HG02571 (cell line): ENCODE measurements at regions not wholly inside any gene's neighbourhood (a gene's known extent, or its start where the extent isn't known, plus 50 kb on each side); places are given as distances from the start of the nearest gene placed in this dataset.

ENCODE experiments used
- ATAC-seq: cut with Tn5 transposase; IDR thresholded peaks from one replicate; pipeline ENCODE4 v1.9.1; 2021; ENCODE audit warnings: mild to moderate bottlenecking, moderate library complexity; ENCODE audit not compliant: unreplicated experiment

DNA sequence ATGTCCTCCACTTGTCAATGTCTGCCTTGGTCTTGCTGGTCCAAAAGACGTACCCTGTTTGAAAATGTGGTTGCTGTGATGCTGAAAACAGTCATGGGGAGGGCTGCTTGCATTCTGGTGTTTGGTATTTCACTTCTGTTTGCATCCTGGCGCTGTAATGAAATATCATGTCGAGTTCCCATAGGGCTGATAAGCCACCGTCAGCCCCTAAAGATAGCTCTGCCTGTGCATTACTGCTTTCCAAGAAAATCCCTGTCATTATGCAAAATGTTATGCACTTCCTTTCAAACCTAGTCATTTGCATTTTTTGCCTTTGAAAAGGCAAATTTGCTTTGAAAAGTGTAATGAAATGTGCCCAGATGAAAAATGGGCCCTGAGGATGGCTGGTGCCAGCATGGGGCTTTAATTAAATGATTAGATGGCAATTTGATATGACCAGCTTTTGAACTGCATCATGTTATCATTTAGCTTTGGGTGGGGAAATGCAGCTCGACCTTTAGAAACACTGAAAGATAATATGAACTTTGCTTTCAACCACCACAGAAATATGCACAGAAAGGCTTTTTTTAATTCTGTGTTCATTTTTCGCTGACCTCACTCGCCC, 374.4 kb upstream of the SGCD start:
- no peak for ATAC-seq

DNA sequence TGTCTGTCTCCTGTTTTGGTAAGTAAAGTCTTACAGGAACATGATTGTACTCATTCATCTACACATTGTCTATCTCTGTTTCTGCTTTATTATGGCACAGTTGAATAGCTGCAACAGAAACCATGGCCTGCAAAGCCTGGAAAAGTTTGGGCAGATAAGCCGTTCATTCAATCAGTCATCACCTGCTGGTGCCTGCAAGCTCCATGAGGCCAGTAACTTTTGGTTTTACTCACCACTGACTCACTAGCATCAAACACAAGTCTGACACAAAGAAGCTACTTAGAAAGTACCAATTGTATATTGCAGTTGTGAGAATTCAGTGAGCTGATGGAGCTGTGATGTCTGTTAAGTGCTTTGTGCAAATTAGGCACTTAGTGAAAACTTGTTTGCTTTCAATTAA, 373.6 kb upstream of the SGCD start:
- no peak for ATAC-seq

DNA sequence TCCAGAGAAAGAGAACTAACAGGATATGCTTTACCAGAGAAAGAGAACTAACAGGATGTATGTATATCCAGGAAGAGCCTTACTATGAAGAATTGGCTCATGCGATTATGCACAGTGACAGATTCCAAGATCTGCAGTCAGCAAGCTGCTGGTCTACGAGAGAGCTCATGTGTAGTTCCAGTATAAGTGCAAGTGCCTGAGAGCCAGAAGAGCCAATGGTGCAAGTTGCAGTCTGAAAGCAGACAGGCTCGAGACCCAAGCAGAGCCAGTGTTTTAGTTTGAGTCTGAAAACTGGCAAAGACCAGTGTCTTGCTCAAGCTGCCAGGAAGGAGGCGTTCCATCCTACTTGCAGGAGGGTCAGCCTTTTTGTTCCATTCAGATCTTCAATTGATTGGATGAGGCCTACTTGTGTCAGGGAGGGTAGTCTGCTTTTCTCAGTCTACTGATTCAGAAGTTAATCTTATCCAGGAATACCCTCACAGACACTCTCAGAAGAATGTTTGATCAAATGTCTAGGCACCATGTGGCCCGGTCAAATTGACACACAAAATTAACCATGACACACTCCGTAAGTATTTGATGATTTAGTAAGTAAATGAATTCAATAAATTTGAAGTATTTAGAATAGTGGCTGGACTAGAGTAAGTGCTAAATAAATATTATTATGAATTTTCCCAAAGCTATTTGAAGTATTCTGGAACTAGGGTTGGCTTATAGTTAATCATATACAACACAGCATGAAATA, 372.1 kb upstream of the SGCD start:
- no peak for ATAC-seq

DNA sequence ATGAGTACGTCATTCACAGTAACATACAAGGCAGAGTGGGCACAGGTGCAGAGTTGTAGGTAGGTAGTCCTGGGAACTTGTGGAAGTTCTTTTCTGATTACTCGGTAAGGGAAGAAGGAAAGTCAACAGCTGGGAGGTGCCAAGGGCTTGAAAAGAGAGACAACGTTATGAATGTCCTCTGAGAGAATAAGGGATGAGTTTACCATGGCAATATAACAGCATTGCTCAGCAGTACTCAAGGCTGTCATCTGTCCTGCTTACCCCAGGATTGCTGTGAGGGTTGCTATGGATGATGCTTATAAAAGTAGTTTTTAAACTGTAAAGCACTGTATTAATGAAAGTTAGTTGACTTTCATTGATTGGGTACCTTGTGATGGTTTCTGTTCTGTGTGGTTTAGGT, 369.1 kb upstream of the SGCD start:
- no peak for ATAC-seq

DNA sequence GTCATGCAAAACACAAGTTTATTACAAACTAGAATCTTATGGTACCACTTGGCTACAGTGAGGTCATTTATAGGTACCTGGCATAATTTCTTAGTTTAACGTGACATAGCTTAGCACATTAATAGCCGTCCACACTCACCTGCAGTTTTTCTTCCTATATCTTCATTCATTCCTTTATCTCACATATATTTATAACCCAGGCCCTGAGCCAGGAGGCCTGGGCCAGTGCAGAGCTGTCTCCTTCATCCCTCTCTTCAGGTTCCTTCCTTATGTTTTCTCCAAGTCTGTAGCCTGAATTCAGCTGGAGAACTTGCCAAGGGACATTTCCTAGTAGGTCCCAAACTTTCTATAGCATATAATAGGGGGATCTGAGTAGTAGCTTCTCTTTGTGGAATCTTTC, 367.9 kb upstream of the SGCD start:
- no peak for ATAC-seq

DNA sequence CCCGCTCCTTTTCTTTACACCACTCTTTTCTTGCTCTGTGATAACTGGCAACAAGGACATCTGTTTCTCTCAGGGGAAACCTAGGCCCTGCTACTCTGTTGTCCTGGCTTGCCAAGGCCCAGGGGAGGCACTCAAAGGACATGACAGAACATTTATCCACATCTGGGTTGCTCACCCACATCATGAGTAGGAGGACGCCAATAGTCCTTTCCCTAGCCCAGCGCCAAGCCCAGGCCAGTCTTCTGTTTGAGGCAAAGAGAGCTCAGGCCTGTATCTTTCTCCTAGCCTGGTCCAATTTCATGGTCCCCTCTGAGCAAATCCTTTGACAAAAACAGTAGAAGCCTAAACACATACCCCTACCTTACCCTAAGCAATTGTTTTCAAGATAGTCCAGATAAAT, 366.8 kb upstream of the SGCD start:
- no peak for ATAC-seq

DNA sequence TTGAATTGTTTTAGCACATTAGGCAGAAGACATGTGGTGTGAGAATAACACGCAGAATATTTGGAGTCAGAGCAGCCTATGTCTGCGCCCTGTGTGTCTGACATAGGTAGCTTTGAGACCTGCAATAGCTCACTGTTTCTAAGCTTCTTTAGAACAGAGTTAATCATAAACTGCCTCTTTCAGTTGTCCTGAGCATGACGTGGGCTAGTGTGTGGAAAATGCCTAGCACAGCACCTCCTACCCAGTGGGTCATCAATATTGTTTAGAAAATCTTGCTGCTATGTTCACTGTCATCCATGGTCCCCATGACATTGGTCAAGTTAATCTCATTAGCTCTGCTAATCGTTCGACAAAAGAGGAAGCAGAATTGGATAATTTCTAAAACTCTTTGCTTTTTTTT, 357.4 kb upstream of the SGCD start:
- no peak for ATAC-seq

DNA sequence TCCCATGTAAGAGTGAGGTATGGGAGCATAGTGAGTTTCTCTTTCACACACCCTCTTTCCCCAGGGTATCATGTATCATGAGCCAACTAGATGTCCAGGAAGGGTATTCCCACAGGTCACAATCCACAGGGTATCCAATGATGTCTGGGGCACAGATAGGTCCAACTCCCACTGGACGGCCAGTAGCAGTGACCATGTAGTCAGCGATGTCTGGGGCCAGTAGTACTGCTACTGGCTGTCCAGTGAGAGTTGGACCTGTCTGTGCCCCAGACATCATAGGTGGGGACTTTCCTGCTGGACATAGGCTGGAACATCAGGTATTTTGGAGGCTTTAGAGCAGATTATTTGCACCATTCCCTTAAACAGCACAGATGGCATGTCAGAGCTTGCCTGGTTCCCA, 352.6 kb upstream of the SGCD start:
- no peak for ATAC-seq

DNA sequence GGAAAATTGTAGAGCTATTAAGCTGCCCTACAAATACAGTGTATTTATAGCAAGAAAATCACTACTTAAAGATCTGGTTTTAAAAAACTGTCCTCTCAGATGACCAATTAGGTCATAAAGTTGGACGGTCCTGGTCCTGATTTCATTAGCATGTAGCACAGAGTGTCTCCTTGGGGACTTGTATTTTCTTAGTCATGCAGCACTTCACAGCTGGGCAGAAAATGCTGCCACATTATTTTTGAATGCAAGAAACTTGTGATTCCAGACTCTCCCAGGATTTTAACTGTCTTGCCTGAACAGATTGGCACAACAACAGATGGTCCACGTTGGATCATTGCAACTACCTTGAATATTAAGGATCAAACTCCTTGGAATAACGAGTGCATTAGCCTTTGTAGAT, 348.1 kb upstream of the SGCD start:
- ATAC-seq, result no peak

DNA sequence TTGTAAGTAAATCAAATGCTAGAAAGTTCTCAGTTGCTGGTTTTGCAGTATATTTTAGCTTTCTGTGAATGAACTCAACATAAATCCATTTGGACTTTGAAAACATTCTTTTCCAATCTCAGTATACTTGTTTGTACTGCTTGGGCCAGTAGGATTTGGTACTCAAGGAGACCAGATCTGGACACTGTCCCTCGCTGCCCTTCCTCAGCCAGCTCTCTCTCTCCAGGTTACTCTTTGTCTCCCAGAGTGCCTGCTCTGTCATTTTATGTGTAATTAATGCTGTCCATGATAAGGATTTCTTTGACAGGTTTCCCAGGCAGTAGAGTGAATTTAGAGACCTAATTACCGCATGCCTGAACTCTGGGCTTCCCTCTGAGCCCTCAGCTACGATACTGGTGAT, 344.6 kb upstream of the SGCD start:
- no peak for ATAC-seq

DNA sequence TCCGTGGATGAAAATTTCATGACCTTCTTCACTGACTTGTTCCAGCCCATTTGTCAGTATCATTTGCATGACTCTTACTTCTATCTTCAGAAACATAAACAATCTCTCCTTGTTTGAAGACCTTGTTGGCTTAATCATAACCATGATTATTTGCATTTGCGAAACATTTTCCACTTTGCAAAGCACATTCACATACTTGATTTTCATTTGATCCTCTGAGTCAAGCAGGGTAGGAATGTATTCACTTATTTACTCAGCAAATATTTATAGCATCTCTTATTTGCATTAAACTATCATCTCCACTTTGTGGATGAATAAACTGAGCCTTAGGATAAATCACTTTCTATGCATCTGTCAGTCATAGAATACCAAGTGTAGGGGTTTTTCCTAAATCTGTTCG, 343.0 kb upstream of the SGCD start:
- ATAC-seq, result no peak

DNA sequence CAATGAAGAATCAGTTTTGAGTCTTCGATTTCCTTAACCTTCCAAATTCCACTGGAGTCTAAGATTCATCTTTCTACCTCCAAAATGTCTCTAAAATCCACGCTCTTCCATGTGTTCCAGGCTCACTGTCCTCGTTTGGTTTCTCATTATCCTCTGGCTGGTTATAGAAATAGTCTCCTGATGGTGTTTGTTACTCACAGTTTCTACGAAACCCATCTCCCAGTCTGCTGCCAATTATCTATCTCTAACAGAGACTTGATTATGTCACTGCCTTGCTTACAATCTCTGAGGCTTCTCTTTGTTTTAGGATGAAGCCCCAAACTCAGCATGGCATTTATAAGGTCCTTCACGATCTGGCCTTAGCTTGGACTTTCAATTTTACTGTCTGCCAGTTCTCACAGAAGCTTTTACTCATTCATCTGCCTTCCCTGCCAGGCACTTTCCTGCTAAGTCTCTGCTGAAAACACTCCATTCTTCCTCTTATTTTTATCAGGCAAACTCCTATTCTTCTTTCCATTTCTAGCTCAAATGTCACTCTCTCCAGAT, 339.6 kb upstream of the SGCD start:
- ATAC-seq, result no peak

DNA sequence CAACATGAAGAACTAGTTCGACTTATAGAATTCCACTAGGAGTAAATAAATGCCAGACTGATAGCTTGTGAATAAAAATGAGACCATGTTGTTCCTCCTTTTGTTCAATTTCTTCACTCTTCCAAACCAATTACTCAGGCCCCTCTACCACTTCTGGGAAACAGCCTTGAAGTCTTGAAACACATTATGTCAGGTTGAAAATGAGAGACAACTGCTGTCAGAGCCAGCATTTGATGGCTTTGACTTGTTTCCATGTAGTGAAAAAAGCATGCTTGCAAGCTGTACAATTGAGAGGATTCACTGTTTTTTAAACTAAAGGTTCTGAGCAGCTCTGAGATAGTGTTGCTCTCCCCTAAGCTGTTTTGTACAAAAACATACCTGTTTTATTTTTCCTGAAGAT, 337.1 kb upstream of the SGCD start:
- ATAC-seq, result no peak

DNA sequence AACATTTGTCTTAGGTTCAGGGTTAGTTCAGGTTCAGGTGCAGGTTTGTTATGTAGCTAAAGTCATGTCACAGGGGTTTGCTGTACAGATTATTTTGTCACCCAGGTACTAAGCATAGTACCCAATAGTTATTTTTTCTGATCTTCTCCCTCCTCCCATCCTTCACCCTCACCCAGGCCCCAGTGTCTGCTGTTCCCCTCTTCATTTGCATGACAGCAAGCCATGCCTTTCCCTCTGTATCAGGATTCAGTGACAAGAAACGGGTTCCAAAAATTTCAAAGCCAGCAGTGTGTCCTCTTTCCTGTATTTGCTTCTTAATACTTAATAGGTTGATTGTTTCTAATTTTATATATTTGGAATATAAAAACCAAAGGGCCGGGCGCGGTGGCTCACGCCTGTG, 330.8 kb upstream of the SGCD start:
- no peak for ATAC-seq

DNA sequence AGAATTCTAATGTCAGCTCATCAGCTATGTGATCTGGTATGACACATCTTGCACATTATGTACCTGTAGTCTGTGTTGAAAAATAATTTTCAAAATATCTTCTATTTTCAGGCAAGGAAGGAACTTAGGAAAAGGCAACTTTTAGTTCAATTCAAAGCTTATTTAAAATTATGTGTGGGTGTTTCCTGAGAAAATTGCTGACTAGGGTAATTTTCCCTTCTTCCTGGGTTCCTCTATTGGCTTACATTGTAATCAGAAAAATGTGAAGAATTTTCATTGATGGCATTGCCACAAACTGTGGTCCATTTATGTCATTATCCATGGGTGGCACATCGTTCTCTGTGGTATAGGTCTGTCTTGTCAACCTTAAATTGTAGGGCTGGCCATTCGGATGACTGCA, 328.7 kb upstream of the SGCD start:
- no peak for ATAC-seq

DNA sequence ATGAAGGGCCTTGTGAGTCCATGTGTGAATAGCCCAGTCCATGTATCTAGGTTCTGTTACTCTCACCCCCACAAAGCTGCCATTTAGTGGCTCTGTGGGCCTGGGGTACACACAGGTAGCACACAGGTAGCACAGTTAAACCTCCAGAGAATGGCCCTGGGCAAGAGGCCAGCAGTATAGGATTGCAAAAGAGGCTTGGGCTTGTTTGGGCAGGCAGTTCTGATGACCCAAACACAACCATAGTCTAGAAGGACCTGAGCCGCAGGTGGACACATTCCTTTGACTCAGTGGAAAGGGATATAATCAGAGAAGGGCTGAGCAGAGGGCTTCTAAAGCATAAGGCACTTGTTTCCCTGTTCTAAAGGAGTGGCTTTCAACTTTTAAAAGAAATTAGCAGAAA, 326.8 kb upstream of the SGCD start:
- ATAC-seq, result no peak

DNA sequence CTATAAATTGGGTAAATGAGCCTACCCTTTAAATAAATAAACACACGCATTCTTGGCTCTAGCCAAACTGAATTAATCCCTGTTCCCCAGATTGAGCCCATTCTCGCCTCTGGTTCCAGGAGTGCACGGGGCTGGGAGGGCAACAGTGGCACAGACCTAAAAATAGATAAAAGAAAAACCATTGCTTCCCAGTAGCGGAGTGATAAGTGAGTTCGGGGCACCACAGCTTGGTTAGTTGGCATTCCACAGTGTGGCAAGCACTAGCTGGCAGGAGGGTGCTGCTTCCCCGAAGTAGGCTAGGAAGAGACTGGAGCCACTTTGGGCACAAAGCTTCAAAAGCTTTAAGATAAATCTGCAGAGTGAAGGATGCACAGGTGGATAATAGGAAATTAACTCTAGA, 322.2 kb upstream of the SGCD start:
- no peak for ATAC-seq

DNA sequence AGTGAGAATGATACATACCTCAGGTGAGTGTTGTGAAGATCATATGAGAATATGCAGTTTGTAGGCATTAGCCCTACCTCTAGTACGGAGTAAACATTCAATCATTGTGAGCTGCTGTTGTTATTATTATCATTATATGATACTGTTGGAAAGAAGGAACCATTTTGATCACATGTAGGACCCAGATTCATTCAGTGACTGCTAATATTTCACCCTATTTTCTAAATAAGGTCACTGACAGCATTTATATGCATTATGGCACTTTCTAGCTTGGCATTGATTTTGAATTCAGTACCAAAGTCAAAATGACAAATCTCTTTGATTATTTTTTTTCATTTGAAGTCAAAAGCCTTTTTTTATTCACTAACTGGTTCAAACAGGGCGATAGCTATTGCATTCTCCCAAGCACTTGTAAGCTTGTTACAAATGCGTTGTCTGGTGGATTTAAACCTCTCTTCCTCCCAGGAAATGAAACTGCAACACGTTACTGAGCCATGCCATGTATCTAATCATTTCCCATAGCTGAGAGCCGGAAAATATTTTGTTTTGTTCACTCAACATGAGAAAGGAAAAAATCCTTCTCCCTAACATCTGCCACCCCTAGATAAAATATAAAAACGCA, 320.8 kb upstream of the SGCD start:
- no peak for ATAC-seq

DNA sequence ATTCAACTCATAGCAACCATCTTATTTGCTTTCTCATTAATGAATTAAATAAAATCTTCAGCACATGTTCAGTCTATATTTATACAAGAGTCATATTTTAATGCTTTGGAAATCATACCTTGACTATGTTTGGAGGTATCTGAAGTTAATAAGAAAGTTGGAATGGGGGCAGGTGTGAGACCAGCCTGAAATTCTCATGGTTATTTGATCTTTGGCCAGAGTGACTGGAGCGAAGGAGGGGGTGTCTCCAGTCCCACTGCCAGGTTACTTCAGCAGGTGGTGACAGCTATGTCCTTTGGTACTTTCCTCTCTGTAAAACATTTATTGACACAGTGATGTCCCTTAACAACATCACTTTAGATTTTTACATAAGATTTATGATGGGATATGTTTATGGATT, 318.1 kb upstream of the SGCD start:
- no peak for ATAC-seq

DNA sequence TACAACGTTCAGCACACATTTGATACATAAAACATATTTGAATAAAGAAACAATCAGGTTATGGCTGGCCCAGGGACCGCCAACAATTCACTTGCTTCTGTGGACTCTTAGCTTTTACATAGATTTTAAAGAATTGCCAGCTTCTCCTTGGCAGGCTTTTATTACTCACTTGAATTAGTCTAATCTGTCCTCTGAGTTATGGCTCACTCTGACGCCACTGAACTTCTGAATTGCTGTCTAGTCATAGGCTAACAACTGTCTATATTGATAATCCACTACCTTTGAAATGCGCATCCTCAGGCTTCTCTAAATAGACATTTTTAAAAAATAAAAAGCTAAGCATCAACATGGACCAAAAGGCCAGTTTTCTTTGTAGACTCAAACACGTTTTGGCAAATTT, 317.4 kb upstream of the SGCD start:
- ATAC-seq, result no peak

DNA sequence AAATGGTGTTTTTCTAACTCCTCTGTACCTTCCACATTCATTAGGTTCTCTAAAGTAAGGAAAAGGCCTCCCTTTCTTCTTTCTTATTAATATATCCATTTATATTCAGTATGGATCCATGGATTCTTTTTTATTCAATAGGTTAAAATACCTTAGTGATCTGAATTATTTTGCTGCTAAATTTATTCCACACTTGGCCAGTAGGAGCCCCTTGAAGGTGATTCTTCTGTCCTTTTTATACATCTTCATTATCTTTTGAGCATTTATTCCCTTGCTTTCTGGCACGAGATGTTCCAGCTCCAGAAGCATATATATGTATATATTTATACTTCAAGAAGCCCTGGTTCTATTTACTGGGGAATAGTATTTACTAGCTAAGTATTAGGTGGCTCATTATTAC, 311.8 kb upstream of the SGCD start:
- no peak for ATAC-seq

DNA sequence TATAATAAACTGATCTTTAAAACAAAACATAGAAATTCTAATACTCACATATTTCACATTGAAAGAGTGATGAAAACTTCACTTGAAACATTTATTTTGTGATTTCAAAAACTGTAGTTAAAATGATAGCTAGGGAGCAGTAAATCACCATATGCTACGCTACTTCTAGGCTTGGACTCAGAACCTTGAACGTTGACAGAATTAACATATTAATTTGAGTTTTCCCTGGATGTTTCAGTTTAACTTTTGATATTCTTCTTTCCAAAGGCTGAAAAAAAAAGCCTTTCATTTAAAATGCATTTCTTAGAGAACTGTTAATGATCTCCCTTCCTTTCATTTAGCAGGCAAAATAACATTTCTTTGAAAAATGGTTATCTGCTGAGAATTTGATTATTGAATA, 307.8 kb upstream of the SGCD start:
- ATAC-seq, result no peak
